Esophagus squamous epithelium (tissue), 4 donors: ENCODE measurements at regions not wholly inside any gene's neighbourhood (a gene's known extent, or its start where the extent isn't known, plus 50 kb on each side); places are given as distances from the start of the nearest gene placed in this dataset.

Experiments
- CTCF ChIP-seq, 6 experiments: fragments of 450-650 bp in 4 of 6; fragments of 200-600 bp in 2 of 6; sonication (generic) in 2 of 6; IDR thresholded peaks; one replicate each; pipeline ENCODE4 v1.5.1; 2016 to 2019; ENCODE audit warnings: antibody characterized with exemption in 6 of 6, mild to moderate bottlenecking in 4 of 6, moderate library complexity in 4 of 6
- POLR2A ChIP-seq, 4 donors: fragments of 450-650 bp; IDR thresholded peaks; one replicate each; pipeline ENCODE4 v1.6.1; 2017; ENCODE audit warnings: antibody characterized with exemption in 4 of 4, mild to moderate bottlenecking in 4 of 4, moderate library complexity in 3 of 4

- no peak for TF ChIP-seq CTCF (IDR thresholded peaks at IDR 0.05)
- TF ChIP-seq POLR2A (IDR thresholded peaks at IDR 0.05), result no peak
Observed at GRCh38 chr5:74550927-74551326, 89.6 kb downstream of the ENC1 start.
